HG03139 (cell line): ENCODE measurements at regions not wholly inside any gene's neighbourhood (a gene's known extent, or its start where the extent isn't known, plus 50 kb on each side); places are given as distances from the start of the nearest gene placed in this dataset.
A peak's percentile ranks its signal among the peaks of the same experiment; 100 is the strongest.

Source experiments
- ATAC-seq: cut with Tn5 transposase; IDR thresholded peaks from one replicate; pipeline ENCODE4 v1.9.1; 2021; ENCODE audit not compliant: unreplicated experiment

- ATAC-seq, result no peak
These were observed 534.6 kb downstream of the LMO4 start for GRCh38 chr1:87863317-87863716.

DNA sequence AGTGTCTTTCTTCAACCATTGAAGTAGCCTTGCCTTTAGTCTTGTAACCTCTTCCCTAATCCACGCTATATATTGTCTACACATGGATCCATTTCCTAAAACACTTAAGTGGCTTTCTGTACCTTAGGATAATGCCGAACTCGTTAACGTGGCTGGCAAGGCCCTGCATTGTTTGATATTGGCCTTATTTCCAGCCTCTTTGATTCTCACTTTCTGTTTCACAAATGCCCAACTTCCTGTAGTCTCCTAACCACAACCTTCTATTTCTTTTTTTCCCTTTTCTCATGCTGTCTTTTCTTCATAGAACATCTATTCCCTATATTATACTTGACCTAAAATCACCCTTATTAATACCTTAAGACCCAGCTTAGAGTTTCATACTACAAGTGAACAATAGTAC is 536.0 kb downstream of the LMO4 start:
- peak; percentile 87 for ATAC-seq

- ATAC-seq, result no peak
These were observed 537.7 kb downstream of the LMO4 start for GRCh38 chr1:87866416-87866815.

GRCh38 chr1:87867626-87868025 is 538.9 kb downstream of the LMO4 start:
- no peak for ATAC-seq

GRCh38 chr1:87869567-87869966 is 540.9 kb downstream of the LMO4 start:
- ATAC-seq, result no peak

- ATAC-seq, result no peak
These were observed 543.5 kb downstream of the LMO4 start for GRCh38 chr1:87872189-87872588.

DNA sequence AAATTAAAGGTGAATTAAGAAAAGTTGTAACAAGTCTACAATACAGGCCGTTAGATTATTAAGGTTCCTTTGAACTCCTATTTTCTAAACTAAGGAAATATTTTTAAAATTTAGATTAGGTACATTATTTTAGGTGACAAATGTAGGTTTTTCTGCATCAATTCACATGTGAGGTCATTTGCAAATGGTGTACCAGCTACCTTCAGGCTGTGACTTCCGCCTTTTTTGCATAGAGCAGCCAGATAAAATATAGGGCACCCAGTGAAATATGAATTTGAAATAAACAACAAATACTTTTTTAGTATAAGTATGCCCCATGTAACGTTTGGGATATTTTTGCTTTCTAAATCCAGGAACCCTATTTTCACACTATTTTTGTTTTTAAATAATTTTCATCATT is 544.0 kb downstream of the LMO4 start:
- ATAC-seq, result no peak

- ATAC-seq, result no peak
These were observed 550.2 kb downstream of the LMO4 start for GRCh38 chr1:87878873-87879272.

DNA sequence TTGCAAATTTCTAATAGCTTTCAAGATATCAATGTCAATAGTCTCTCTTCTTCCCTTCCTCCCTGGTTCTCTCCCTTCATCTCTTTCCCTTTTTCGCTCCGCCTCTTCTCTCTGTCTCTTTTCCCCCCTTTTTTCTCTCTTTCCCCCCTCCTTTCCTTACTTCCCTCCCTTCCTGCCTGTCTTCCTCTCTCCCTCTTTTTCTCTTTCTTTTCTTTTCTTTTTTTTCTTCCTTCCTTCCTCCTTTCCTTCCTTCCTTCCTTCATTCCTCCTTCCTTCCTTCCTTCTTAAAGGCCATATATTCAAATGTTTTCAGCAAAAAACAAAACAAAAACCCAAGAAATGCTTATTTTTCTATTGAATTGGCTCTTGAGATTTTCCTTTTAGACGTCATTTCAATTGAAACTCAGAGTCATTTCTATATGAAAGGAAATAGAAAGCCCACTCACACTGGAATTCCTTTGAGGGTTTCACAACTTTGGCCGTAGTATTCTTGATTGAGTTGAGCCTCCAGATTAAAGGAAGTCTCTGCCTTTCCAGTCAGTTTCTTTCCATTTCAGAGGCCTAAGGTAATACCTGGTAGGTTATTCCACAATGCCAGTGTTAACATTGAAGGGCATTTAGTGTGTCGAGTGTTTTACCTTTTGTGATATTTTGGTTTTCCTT is 551.5 kb downstream of the LMO4 start:
- ATAC-seq, result no peak

DNA sequence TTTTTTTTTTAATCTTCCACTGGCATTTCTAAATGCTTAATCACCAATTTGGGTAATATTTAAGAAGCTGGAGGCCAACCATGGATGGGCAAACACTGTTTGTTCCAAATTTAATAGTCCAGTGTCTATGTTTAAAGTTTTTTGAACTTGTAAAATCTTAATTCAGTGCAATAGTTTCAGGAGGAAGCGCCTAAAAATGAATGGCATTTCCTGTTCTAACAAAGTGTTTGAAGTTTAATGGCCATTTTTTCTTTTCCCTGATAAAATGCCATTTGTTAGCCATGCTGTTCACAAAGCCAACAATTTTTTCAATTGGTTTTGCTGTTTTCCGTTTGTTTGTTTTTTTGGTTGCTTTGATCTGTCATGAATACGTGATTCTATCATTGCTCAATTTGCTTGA is 552.1 kb downstream of the LMO4 start:
- no peak for ATAC-seq

- no peak for ATAC-seq
These were observed 555.2 kb downstream of the LMO4 start for GRCh38 chr1:87883906-87884305.

GRCh38 chr1:87884581-87884980 is 555.9 kb downstream of the LMO4 start:
- ATAC-seq, result no peak

DNA sequence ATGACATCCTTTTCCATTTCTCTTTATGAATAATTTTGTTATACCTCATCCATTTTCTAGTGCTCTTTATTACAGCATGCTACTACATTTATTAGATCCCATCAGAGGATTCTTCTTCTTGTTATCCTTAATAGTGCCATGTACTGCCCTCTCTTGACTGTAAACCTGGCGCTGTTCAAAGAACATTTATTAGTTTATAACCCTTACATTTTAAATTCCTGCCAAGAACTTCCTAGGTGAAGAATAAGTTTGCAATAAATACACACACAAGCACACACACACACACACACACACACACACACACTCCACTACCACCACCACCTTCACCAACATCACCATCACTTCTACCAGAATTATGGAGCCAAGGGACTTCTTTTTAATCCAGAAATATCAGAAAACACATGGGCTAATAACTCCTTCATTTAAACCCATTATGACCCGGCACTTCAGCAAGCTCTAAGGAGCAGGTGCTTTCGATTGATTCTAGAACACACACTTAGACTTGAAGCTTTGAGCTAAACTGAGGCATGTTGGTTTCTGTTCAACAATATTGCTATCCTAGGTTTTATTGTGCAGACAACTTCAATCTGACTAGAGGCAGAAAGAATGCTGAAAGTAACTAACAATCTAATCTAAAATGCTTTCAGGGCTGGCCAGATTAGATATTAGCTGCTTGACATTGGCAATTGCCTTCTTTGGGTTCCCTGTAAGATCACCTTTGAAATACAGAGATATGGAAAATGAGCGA is 556.8 kb downstream of the LMO4 start:
- no peak for ATAC-seq

DNA sequence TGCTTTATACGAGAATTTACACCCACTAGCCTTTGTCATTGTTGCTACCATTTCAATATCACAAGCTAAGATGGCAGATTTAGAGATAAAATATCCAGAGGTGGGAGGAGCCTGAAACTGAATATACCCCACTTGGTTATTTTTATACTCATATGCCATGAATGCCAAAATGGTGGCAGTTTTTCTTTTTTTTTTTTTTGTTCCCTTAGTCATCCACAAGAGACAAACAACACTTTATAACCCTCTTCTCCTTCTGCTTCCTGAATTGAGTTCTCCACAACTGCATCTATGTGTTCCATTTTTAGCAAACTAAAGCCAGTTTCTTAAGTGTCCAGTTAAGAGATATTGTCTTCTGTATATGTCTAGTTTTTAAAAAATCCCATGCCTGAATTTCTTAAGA is 558.4 kb downstream of the LMO4 start:
- no peak for ATAC-seq

DNA sequence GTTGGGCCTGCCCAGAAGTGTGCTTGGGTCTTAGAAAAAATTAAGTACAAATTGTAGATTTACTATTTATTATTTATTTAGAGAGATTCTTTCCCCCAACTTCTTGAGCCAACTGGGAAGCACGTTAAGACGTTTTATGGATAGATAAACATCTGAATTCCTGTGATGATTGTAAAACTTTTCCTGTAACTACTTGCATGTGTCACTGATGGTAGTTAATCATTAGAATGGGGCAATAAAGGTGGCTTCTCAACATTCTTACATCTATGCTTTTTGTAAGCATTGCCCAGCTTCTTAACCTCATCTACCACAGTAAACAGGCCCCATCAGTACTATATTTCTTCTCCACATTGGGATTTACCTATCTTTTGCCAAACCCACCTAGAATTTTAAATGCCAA is 559.8 kb downstream of the LMO4 start:
- no peak for ATAC-seq

GRCh38 chr1:87894062-87894461 is 565.4 kb downstream of the LMO4 start:
- ATAC-seq, result no peak

- no peak for ATAC-seq
These were observed 568.8 kb downstream of the LMO4 start for GRCh38 chr1:87897481-87897880.

GRCh38 chr1:87898431-87898830 is 569.8 kb downstream of the LMO4 start:
- no peak for ATAC-seq

DNA sequence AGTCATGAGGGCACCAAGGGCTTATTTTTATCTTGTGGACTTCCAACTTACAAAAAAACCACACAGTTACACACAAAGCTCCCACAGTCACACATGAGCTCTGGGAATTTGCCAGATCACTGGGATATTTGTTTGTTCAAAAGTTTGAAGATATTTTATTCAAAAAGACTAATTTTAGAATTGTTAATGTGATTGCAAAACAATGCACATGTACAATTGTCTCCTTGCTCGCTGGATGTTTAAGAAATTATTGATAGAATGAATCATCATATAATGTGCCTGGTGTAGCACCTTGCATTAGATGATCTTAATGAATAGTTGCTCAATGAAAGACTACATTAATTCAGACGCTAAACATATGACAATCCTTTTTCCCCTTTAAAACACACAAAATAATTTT is 570.3 kb downstream of the LMO4 start:
- no peak for ATAC-seq

GRCh38 chr1:87899746-87900145 is 571.1 kb downstream of the LMO4 start:
- no peak for ATAC-seq

GRCh38 chr1:87902830-87903229 is 574.1 kb downstream of the LMO4 start:
- ATAC-seq, result no peak

DNA sequence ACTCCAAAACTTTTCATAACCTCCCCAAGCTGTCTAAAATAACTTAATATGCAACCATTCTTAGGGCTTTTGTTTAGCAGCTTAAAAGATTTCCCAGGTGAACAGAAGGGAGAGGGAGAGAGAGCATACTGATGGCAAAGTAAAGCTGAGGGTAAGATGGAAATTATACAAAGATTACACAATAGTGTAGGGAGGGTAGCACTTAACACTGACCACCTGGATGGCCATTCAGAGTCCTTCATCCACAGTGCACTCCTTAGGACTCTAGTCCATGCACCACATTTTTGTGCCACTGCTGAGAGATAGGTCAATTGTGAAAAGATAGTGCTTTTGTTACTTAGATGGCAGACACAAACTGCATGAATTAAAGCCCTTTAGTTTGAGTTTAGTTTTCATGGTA is 574.6 kb downstream of the LMO4 start:
- no peak for ATAC-seq

- ATAC-seq, result no peak
These were observed 576.0 kb downstream of the LMO4 start for GRCh38 chr1:87904651-87905050.
